Activated CD4-positive, alpha-beta T cell treated with anti-CD3 and anti-CD28 coated beads, Interleukin-2, amount 10 ng/mL, durations not matched to agents 7 days and 5 days (primary cell): ENCODE measurements at regions not wholly inside any gene's neighbourhood (a gene's known extent, or its start where the extent isn't known, plus 50 kb on each side); places are given as distances from the start of the nearest gene placed in this dataset.

Source experiments
- CTCF ChIA-PET: fragments of 350-600 bp; sonication (Branson Sonifier 250); formaldehyde crosslinking; loops from one replicate; lab custom pipeline; 2021; ENCODE audit warnings: antibody characterized with exemption; lab: Charles Lee
- POLR2A ChIA-PET: fragments of 350-600 bp; sonication (Branson Sonifier 250); formaldehyde crosslinking; loops from one replicate; lab custom pipeline; 2021; ENCODE audit warnings: antibody characterized with exemption; lab: Charles Lee
- DNase-seq: peaks from one replicate; pipeline ENCODE4 v3.0.0-alpha.2; 2020
- H3K27ac Mint-ChIP-seq: one replicate; pipeline ENCODE4 v1.8.0; 2021; ENCODE audit warnings: mild to moderate bottlenecking, moderate library complexity, mixed read lengths
- H3K27me3 Mint-ChIP-seq: one replicate; pipeline ENCODE4 v1.8.0; 2021; ENCODE audit warnings: mixed read lengths
- H3K36me3 Mint-ChIP-seq: one replicate; pipeline ENCODE4 v1.8.0; 2021; ENCODE audit warnings: low read depth, mixed read lengths
- H3K4me1 Mint-ChIP-seq: one replicate; pipeline ENCODE4 v1.8.0; 2021; ENCODE audit warnings: mixed read lengths
- H3K4me3 Mint-ChIP-seq: one replicate; pipeline ENCODE4 v1.8.0; 2021; ENCODE audit warnings: mild to moderate bottlenecking, moderate library complexity, mixed read lengths
- H3K9me3 Mint-ChIP-seq: one replicate; pipeline ENCODE4 v1.8.0; 2021; ENCODE audit warnings: mixed read lengths

- Mint-ChIP-seq H3K36me3 (no peaks in the 10 kb centered on the region), H3K9me3 (no peaks in the 10 kb centered on the region), H3K27ac (no peak overlapping the region), H3K4me1 (no peaks in the 10 kb centered on the region), H3K27me3 (no peaks in the 10 kb centered on the region), H3K4me3 (no peak overlapping the region)
- DNase-seq: no peak
- ChIA-PET CTCF (no interaction called here), POLR2A (no interaction called here)
Observed at GRCh38 chr5:162209005-162209605, 141.5 kb downstream of the GABRG2 start.

- no peak for DNase-seq
- ChIA-PET CTCF (no interaction called here), POLR2A (no interaction called here)
- Mint-ChIP-seq H3K27ac (no peak overlapping the region), H3K9me3 (no peaks in the 10 kb centered on the region), H3K4me1 (no peaks in the 10 kb centered on the region), H3K27me3 (no peaks in the 10 kb centered on the region), H3K36me3 (no peaks in the 10 kb centered on the region), H3K4me3 (no peak overlapping the region)
Observed at GRCh38 chr5:162214551-162214950, 147.0 kb downstream of the GABRG2 start.

- POLR2A ChIA-PET: no interaction called here
Observed at GRCh38 chr5:162217037-162217436, 149.5 kb downstream of the GABRG2 start.

GRCh38 chr5:162221910-162222309 lies 154.3 kb downstream of the GABRG2 start:
- CTCF ChIA-PET: no interaction called here
- no peaks in the 10 kb centered on the region for H3K4me1 Mint-ChIP-seq
- no peak overlapping the region for H3K4me3 Mint-ChIP-seq
- POLR2A ChIA-PET: no interaction called here
- no peaks in the 10 kb centered on the region for H3K36me3 Mint-ChIP-seq
- H3K27me3 Mint-ChIP-seq: no peaks in the 10 kb centered on the region
- no peaks in the 10 kb centered on the region for H3K9me3 Mint-ChIP-seq
- DNase-seq: no peak
- no peak overlapping the region for H3K27ac Mint-ChIP-seq

More at GRCh38 chr5:162217037-162217436, 149.5 kb downstream of the GABRG2 start:
- Mint-ChIP-seq H3K9me3 (no peaks in the 10 kb centered on the region), H3K27ac (no peak overlapping the region), H3K4me1 (no peaks in the 10 kb centered on the region), H3K4me3 (no peak overlapping the region), H3K27me3 (no peaks in the 10 kb centered on the region), H3K36me3 (no peaks in the 10 kb centered on the region)
- CTCF ChIA-PET: interaction anchor here (0.6 kb wide), 1 partner anchor 1311 kb away, joined by 3 read pairs; no protein-coding TSS in a partner anchor
- DNase-seq: no peak

GRCh38 chr5:162227075-162227474 lies 159.5 kb downstream of the GABRG2 start:
- CTCF ChIA-PET: no interaction called here
- H3K9me3 Mint-ChIP-seq: peaks cover 3% of the 10 kb centered on the region
- no peak overlapping the region for H3K27ac Mint-ChIP-seq
- H3K4me1 Mint-ChIP-seq: no peaks in the 10 kb centered on the region
- H3K27me3 Mint-ChIP-seq: no peaks in the 10 kb centered on the region
- H3K36me3 Mint-ChIP-seq: no peaks in the 10 kb centered on the region
- POLR2A ChIA-PET: no interaction called here
- no peak overlapping the region for H3K4me3 Mint-ChIP-seq
- no peak for DNase-seq

- Mint-ChIP-seq H3K4me3 (no peak overlapping the region), H3K4me1 (no peaks in the 10 kb centered on the region)
- CTCF ChIA-PET: no interaction called here
Observed at GRCh38 chr5:162230348-162230747, 162.8 kb downstream of the GABRG2 start.

GRCh38 chr5:162231522-162231921 lies 163.9 kb downstream of the GABRG2 start:
- POLR2A ChIA-PET: no interaction called here
- CTCF ChIA-PET: interaction anchor here (1.2 kb wide), 1 partner anchor 13 kb away, joined by 3 read pairs; no protein-coding TSS in a partner anchor
- no peak overlapping the region for H3K4me3 Mint-ChIP-seq
- H3K36me3 Mint-ChIP-seq: no peaks in the 10 kb centered on the region
- peaks cover 6% of the 10 kb centered on the region for H3K9me3 Mint-ChIP-seq
- no peak overlapping the region for H3K27ac Mint-ChIP-seq
- no peaks in the 10 kb centered on the region for H3K27me3 Mint-ChIP-seq
- DNase-seq: no peak
- H3K4me1 Mint-ChIP-seq: no peaks in the 10 kb centered on the region

More at GRCh38 chr5:162230348-162230747, 162.8 kb downstream of the GABRG2 start:
- no peaks in the 10 kb centered on the region for H3K36me3 Mint-ChIP-seq
- POLR2A ChIA-PET: no interaction called here
- no peaks in the 10 kb centered on the region for H3K27me3 Mint-ChIP-seq
- DNase-seq: no peak
- peaks cover 6% of the 10 kb centered on the region for H3K9me3 Mint-ChIP-seq
- H3K27ac Mint-ChIP-seq: no peak overlapping the region

- Mint-ChIP-seq H3K36me3 (no peaks in the 10 kb centered on the region), H3K9me3 (peaks cover 7% of the 10 kb centered on the region), H3K4me1 (no peaks in the 10 kb centered on the region), H3K27ac (no peak overlapping the region), H3K27me3 (no peaks in the 10 kb centered on the region), H3K4me3 (no peak overlapping the region)
- POLR2A ChIA-PET: no interaction called here
- CTCF ChIA-PET: no interaction called here
- DNase-seq: no peak
Observed at GRCh38 chr5:162240734-162241133, 173.2 kb downstream of the GABRG2 start.

GRCh38 chr5:162242416-162242815 lies 174.8 kb downstream of the GABRG2 start:
- H3K27me3 Mint-ChIP-seq: no peaks in the 10 kb centered on the region
- POLR2A ChIA-PET: no interaction called here
- H3K4me3 Mint-ChIP-seq: no peak overlapping the region
- CTCF ChIA-PET: no interaction called here
- no peak for DNase-seq
- H3K36me3 Mint-ChIP-seq: no peaks in the 10 kb centered on the region
- H3K9me3 Mint-ChIP-seq: peaks cover 1% of the 10 kb centered on the region
- H3K27ac Mint-ChIP-seq: no peak overlapping the region
- H3K4me1 Mint-ChIP-seq: no peaks in the 10 kb centered on the region

- CTCF ChIA-PET: no interaction called here
- POLR2A ChIA-PET: no interaction called here
- no peaks in the 10 kb centered on the region for H3K9me3 Mint-ChIP-seq
Observed at GRCh38 chr5:162243651-162244050, 176.1 kb downstream of the GABRG2 start.

GRCh38 chr5:162248107-162248713 lies 180.6 kb downstream of the GABRG2 start:
- POLR2A ChIA-PET: no interaction called here
- Mint-ChIP-seq H3K27me3 (no peaks in the 10 kb centered on the region), H3K4me1 (no peaks in the 10 kb centered on the region), H3K4me3 (no peak overlapping the region), H3K27ac (no peak overlapping the region), H3K9me3 (no peaks in the 10 kb centered on the region), H3K36me3 (no peaks in the 10 kb centered on the region)
- DNase-seq: no peak
- CTCF ChIA-PET: no interaction called here

More at GRCh38 chr5:162243651-162244050, 176.1 kb downstream of the GABRG2 start:
- H3K4me1 Mint-ChIP-seq: no peaks in the 10 kb centered on the region
- no peaks in the 10 kb centered on the region for H3K36me3 Mint-ChIP-seq
- no peak for DNase-seq
- no peak overlapping the region for H3K4me3 Mint-ChIP-seq
- no peak overlapping the region for H3K27ac Mint-ChIP-seq
- H3K27me3 Mint-ChIP-seq: no peaks in the 10 kb centered on the region

GRCh38 chr5:162256711-162257110 lies 189.1 kb downstream of the GABRG2 start:
- Mint-ChIP-seq H3K27ac (no peak overlapping the region), H3K9me3 (no peaks in the 10 kb centered on the region), H3K27me3 (no peaks in the 10 kb centered on the region), H3K36me3 (no peaks in the 10 kb centered on the region), H3K4me3 (no peak overlapping the region), H3K4me1 (no peaks in the 10 kb centered on the region)
- ChIA-PET POLR2A (no interaction called here), CTCF (interaction anchor here (1.4 kb wide), 1 partner anchor 13 kb away, joined by 3 read pairs; no protein-coding TSS in a partner anchor)
- DNase-seq: no peak

- ChIA-PET CTCF (interaction anchor here (0.8 kb wide), 1 partner anchor 13 kb away, joined by 3 read pairs; no protein-coding TSS in a partner anchor), POLR2A (no interaction called here)
- Mint-ChIP-seq H3K27me3 (no peaks in the 10 kb centered on the region), H3K4me1 (no peaks in the 10 kb centered on the region), H3K27ac (no peak overlapping the region), H3K9me3 (no peaks in the 10 kb centered on the region), H3K4me3 (no peak overlapping the region), H3K36me3 (no peaks in the 10 kb centered on the region)
- no peak for DNase-seq
Observed at GRCh38 chr5:162268694-162269481, 201.3 kb downstream of the GABRG2 start.
